RCC 7860 (cell line): ENCODE measurements at regions not wholly inside any gene's neighbourhood (a gene's known extent, or its start where the extent isn't known, plus 50 kb on each side); places are given as distances from the start of the nearest gene placed in this dataset.

Source experiments
- DNase-seq: peaks from one replicate; pipeline ENCODE4 v3.0.0-alpha.2; 2015; ENCODE audit warnings: low spot score
- FAIRE-seq: peaks from 2 replicates; lab custom pipeline; 2012; peaks lifted over from hg19 to GRCh38; lab: Jason Lieb, UNC

- DNase-seq (peak; percentile 35), FAIRE-seq (no peak)
These were observed 428.1 kb downstream of the PRDM2 start for GRCh38 chr1:14128096-14128495.

GRCh38 chr1:14129009-14129408 is 429.0 kb downstream of the PRDM2 start:
- no peak for DNase-seq
- FAIRE-seq, result no peak

DNA sequence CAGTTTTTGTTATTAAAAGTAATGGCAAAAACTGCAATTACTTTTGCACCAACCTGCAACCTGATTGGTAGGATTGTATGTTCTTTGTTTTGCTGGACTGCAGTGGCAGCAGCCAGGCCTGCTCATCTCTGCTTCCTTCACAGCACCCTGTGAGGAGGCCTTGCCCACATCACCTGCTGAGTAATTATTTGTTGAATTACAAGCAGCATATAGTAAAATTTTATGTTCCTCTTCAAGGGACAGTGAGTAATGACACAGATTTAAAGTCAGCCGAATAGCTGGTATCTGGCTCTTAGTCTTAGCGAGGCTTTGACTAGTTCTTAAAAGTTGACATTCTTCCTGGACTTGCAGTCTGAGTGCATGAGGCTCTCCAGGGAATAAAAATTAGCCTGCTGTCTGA is 435.1 kb downstream of the PRDM2 start:
- DNase-seq (no peak), FAIRE-seq (no peak)

- FAIRE-seq, result no peak
- no peak for DNase-seq
These were observed 436.3 kb downstream of the PRDM2 start for GRCh38 chr1:14136152-14136763.

DNA sequence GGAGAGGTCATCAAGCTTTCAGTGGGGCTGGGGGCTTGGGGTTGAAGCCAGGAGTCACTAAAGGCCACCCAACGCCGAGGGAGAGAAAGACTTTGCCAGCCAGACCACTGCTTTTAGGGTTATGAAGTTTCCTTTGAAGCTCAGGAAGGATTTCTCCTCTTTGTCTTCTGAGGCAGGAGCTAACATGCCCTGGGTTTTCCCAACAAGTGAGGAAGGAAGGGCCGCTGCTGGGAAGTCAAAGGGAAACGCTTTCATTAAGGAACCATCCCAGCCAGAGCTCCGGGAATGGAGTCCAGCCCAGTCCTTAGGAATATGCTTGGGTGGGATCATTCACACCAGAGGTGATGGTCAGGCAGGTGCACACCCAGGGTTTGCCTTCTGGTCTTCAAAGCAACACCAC is 436.9 kb downstream of the PRDM2 start:
- FAIRE-seq (no peak), DNase-seq (no peak)

- DNase-seq (no peak), FAIRE-seq (no peak)
These were observed 437.6 kb downstream of the PRDM2 start for GRCh38 chr1:14137411-14138134.

DNA sequence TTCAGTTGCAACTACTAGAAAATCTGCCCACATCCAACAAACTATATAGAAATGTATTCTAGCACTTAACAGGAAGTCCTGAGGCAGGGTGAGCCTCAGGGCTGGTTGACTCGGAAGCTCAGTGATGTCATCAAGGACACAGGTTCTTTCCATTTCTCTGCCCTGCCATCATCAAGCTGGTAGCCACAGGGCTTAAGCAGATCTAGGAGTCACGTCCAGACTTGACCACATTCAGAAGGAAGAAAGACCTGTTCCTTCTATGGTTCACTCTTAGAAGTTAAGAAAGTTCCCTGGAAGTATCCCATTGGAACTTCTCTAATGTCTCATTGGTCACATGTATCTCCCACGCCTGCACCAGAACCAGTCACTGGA is 438.1 kb downstream of the PRDM2 start:
- DNase-seq, result peak; percentile 34
- no peak for FAIRE-seq

DNA sequence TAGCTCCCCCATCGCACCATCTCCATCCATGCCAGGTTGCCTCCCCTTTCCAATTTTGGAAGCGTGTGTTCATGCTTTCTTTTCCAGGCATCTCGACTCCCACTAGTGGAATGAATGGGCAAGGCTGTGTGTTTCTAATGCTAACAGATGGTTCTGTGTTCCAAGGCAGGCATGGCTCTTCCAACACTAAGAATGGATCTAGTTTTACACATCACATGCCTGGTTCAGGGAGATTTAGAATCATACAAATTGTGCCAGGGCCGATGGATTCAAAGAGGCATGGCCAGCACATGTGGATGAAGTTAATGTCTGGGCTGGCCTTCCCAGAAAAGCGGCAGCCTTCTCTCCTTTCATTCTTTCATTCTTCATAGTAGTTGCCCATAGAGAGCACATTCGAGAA is 438.7 kb downstream of the PRDM2 start:
- DNase-seq, result no peak
- FAIRE-seq, result no peak

DNA sequence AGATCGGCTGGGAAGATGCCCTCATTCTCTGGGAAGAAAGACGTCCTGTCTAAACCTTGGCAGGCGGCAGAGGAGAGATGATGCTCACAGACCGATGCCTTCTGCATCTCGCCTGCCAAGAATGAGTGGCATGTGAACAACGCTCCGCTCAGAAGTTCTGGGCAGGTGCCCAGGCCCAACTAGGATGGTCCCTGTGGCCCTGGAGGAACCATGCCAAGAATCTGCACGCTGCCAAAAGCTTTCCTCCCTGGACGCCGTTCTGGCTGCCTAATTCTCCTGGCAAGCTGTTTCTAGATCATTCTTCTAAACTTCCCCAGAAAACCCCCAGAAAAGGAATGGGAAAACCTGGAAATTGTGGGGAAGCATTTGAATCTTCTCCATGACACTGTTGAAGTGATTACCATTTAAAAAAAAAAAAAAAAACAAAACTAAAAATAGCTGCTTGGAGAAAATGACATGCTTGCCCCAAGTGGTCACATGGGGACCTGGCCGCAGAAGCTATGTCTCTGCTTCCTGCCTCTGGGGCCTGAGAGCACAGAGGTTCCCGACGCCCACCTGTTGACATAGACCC is 440.9 kb downstream of the PRDM2 start:
- no peak for FAIRE-seq
- DNase-seq, result no peak

DNA sequence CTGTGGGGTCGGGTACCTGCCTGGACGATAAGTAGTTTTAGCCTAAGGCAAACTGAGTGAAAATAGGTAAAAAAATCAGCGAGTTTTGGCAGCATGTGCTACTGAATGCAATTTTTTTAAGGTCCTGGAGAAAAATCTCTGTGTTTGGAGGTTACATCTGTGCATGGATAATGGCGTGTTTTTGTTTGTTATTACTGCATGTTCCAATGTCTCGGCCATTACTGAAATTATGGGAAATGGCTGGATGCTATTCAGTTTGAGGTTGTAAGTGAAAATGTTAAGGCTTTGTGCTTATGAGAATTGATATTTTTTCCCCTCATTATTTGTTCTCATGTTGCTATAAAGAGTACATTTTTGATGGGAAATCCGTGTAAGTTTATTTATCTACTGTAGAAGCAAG is 441.7 kb downstream of the PRDM2 start:
- DNase-seq, result no peak
- no peak for FAIRE-seq

- DNase-seq (no peak), FAIRE-seq (no peak)
These were observed 442.6 kb downstream of the PRDM2 start for GRCh38 chr1:14142397-14143100.

DNA sequence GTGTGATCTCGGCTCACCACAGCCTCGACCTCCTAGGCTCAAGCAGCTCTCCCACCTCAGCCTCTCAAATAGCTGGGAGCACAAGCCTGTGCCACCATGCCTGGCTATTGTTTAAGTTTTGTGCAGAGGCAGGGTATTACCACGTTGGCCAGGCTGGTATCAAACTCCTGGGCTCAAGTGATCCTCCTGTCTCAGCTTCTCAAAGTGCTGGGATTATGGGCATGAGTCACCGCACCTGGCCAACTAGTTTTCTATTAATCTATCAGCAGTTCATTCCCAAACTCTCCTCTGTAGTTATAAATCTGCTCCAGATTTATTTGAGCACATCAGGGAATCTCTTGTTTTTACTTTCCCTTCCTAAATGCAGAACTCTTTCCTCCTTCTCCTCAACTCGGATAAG is 443.8 kb downstream of the PRDM2 start:
- DNase-seq (no peak), FAIRE-seq (no peak)

- DNase-seq (no peak), FAIRE-seq (no peak)
These were observed 448.5 kb downstream of the PRDM2 start for GRCh38 chr1:14148526-14148925.

- FAIRE-seq (no peak), DNase-seq (peak; percentile 13)
These were observed 449.1 kb upstream of the KAZN start for GRCh38 chr1:14149431-14149830.

DNA sequence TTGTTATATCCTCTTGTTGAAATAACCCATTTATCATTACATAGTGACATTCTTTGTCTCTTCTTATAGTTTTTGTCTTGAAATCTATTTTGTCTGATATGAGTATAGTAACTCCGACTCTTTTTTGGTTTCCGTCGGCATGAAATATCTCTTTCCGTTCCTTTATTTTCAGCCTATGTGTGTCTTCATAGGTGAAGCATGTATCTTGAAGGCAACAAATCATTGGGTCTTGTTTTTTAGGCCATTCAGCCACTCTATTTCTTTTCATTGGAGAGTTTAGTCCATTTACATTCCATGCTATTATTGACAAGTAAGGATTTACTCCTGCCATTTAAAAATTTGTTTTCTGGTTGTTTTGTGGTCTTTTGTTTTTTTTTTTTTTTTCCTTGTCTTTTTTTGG is 441.9 kb upstream of the KAZN start:
- FAIRE-seq (no peak), DNase-seq (no peak)

DNA sequence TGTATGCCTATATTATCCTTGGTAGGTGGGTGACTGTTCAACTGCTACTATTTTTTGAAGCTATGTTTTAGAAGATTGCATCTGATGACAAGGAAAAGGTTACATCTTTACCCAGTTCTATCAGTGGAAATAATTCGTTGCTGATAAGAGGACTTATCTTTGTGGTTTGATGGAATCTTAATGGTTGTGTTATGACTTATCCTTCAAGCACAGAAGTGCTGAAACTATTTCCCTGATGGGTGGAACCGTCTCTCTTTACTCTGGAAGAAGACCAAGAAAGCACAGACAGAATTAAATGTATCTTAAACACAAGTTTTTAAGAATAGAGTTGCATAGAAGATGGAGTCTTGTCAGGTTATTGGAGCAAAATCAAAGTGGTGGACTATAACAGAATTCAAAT is 437.7 kb upstream of the KAZN start:
- FAIRE-seq (no peak), DNase-seq (peak; percentile 29)

DNA sequence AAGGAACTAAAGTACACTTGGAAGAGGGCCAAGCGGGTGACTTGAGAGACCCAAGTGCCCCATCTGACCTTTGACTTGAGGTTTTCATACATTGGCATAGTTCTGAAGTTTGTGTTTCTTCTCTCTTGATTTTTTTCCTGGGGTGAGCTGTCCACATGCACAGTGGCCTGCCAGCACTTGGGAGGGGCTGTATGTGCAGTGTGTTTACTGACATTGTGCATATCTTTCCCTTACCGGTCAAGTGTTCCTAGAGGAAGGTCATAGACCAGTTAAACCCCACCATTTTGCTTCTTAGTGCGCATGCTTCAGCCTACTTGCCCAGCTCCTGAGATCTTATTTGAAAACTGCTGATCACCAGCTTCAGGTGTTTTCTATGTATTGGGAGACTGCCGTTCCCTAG is 435.2 kb upstream of the KAZN start:
- DNase-seq, result no peak
- no peak for FAIRE-seq

DNA sequence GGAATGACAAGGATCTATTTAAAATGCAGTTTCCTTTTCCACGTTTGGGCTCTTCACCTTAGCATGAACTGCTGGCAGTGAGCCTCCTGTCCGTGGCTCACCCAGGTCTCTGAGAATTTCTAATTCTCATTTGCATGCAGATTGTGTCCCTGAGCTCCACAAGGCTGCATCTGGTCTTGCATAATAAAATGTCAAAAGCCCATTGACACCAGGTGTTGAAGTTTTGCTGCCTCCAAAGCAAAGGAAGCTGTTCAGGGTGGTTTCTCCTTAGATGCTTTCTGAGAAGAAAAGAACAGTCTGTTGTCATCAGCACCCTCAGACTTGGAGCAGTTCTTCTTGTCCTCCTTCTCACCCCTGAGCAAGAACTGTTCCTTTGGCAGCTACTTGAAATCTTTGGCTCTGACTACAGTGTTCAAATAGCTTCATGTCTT is 433.1 kb upstream of the KAZN start:
- DNase-seq (no peak), FAIRE-seq (no peak)

GRCh38 chr1:14167884-14168283 is 430.6 kb upstream of the KAZN start:
- DNase-seq (no peak), FAIRE-seq (no peak)

DNA sequence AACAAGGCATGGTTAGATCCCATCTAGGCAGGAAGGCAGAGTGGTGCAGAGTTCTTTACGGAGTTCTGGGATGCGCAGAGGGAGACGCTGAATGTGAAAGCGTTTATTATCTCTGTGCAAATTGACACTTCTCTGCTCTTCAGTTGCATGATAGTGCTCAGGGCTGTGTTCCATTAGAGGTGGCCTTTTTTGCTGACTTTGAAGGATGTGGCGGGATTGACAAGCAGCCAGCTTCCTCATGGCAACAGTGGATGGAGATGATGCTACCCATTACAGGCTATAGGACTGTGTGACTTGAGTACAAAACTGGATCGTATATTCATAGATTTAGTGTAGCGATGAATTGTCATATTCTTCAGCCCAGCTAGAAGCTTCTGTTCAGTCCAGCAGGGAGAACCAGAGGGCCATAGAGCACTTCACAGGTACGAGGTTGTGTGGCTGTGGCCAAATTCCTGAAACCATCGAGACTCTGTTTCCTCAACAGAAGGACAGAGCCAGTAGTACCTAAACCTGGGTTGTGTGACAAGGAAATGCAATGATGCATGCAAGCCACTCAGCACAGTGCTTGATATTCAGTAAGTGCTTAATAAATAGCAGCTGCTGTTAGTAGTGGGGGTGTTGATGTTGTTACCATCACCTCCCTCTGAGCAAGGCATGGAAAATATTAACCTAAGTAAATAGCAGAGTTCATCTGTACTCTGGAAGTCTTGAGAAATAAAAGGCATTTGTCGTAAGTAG is 430.0 kb upstream of the KAZN start:
- FAIRE-seq (no peak), DNase-seq (no peak)

- DNase-seq, result no peak
- FAIRE-seq, result no peak
These were observed 424.9 kb upstream of the KAZN start for GRCh38 chr1:14173598-14173997.
